Breast epithelium (tissue), 3 donors: ENCODE measurements at regions not wholly inside any gene's neighbourhood (a gene's known extent, or its start where the extent isn't known, plus 50 kb on each side); places are given as distances from the start of the nearest gene placed in this dataset.

Experiments
- POLR2AphosphoS5 ChIP-seq, 3 donors: sonication (generic); formaldehyde crosslinking; IDR thresholded peaks; one replicate each; pipeline ENCODE4 v1.6.1; 2017; ENCODE audit warnings: antibody characterized with exemption in 3 of 3
- TF ChIP-seq, protein P1 (sequence below), 3 donors: fragments of 450-650 bp; IDR thresholded peaks; one replicate each; pipeline ENCODE4 v1.5.1; 2016 to 2017; ENCODE audit warnings: antibody characterized with exemption in 3 of 3, mild to moderate bottlenecking in 3 of 3, moderate library complexity in 3 of 3

- TF ChIP-seq, protein P1, sequence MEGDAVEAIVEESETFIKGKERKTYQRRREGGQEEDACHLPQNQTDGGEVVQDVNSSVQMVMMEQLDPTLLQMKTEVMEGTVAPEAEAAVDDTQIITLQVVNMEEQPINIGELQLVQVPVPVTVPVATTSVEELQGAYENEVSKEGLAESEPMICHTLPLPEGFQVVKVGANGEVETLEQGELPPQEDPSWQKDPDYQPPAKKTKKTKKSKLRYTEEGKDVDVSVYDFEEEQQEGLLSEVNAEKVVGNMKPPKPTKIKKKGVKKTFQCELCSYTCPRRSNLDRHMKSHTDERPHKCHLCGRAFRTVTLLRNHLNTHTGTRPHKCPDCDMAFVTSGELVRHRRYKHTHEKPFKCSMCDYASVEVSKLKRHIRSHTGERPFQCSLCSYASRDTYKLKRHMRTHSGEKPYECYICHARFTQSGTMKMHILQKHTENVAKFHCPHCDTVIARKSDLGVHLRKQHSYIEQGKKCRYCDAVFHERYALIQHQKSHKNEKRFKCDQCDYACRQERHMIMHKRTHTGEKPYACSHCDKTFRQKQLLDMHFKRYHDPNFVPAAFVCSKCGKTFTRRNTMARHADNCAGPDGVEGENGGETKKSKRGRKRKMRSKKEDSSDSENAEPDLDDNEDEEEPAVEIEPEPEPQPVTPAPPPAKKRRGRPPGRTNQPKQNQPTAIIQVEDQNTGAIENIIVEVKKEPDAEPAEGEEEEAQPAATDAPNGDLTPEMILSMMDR (IDR thresholded peaks at IDR 0.05), result no peak
- TF ChIP-seq POLR2AphosphoS5 (IDR thresholded peaks at IDR 0.05), result no peak
Measured at GRCh38 chrX:9148615-9149399, 114.9 kb upstream of the FAM9B start.
